ENCODE measurements at regions not wholly inside any gene's neighbourhood (a gene's known extent, or its start where the extent isn't known, plus 50 kb on each side); places are given as distances from the start of the nearest gene placed in this dataset.

DNA sequence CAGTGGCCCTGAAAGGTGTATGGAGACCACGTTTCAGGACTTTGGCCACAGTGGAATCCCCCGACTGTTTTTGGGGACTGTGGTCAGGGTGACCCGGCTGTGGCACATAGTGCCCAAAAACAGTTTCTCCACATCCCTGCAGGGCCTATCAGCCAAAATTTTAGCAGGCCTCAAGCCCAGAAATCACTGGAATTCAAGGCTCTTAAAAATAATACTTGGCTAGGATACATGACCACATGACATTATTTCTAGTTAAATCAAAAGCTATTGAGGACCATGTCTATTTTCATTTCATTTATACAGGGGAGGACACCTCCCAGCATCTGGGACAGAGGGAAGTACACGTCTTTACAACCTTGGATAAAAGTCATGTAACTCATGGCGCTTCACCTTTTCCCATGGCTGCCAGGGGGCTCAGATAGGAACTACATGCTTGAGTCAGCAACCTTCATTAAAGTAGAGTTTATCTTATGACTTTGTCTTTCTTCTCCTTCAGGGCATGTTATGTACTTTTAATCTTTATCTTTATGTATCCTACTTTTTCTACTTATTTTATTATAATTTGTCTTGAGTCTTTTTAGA, 70.8 kb upstream of the CD93 start:
- no peak for DNase-seq (ENCODE audit: low spot score)
- peak overlapping the region; percentile 45 for H3K27ac ChIP-seq (ENCODE audit: poor library complexity, severe bottlenecking)
- TF ChIP-seq, protein P1, sequence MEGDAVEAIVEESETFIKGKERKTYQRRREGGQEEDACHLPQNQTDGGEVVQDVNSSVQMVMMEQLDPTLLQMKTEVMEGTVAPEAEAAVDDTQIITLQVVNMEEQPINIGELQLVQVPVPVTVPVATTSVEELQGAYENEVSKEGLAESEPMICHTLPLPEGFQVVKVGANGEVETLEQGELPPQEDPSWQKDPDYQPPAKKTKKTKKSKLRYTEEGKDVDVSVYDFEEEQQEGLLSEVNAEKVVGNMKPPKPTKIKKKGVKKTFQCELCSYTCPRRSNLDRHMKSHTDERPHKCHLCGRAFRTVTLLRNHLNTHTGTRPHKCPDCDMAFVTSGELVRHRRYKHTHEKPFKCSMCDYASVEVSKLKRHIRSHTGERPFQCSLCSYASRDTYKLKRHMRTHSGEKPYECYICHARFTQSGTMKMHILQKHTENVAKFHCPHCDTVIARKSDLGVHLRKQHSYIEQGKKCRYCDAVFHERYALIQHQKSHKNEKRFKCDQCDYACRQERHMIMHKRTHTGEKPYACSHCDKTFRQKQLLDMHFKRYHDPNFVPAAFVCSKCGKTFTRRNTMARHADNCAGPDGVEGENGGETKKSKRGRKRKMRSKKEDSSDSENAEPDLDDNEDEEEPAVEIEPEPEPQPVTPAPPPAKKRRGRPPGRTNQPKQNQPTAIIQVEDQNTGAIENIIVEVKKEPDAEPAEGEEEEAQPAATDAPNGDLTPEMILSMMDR (IDR thresholded peaks at IDR 0.05; ENCODE audit: poor library complexity, severe bottlenecking): no peak
- no peaks in the 10 kb centered on the region for H3K27me3 ChIP-seq (ENCODE audit: insufficient read depth, poor library complexity, severe bottlenecking)
- no peak overlapping the region for H3K4me3 ChIP-seq (ENCODE audit: severe bottlenecking)
- H3K4me1 ChIP-seq (ENCODE audit: insufficient read depth, poor library complexity, severe bottlenecking): peaks cover 65% of the 10 kb centered on the region
- H3K36me3 ChIP-seq (ENCODE audit: low read depth): no peaks in the 10 kb centered on the region
- H3K9me3 ChIP-seq (ENCODE audit: severe bottlenecking): no peaks in the 10 kb centered on the region
- no peak for ATAC-seq (ENCODE audit: low read depth)

DNA sequence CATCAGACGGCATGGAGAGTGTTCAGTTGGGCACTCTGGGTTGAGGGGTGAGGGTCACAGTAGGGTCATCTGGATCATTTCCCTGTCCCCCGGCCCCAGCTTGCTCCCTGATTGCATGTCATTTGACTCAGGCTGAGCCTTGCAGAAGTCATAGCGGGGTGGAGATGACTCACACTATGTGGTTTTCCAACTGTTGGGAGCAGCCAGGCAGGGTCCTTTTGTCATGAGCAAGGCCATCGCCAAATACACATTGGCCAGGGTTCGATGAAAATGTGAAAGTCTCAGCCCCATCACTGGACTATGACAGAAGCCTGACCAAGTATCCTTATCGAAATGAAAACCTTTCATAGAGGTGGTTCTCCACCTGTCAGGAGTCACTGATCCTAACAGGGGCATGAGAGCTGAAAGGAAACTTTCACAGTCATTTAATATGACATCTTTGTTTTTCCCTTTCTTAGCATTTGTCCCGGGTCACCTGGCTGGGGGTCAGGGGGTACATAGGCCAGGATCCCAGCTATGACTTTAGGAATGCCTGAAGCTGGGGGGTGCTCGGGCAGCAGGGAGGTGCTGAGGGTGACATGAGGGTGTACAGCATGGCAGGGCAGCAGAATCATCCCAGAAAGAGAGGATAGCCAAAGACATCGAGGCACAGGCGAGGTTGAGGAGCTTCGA, 70.2 kb upstream of the CD93 start:
- DNase-seq (ENCODE audit: low spot score) (peak; percentile 75), ATAC-seq (ENCODE audit: low read depth) (peak; percentile 64)
- H3K27me3 ChIP-seq (ENCODE audit: insufficient read depth, poor library complexity, severe bottlenecking): no peaks in the 10 kb centered on the region
- no peaks in the 10 kb centered on the region for H3K36me3 ChIP-seq (ENCODE audit: low read depth)
- TF ChIP-seq, protein P1 (IDR thresholded peaks at IDR 0.05; ENCODE audit: poor library complexity, severe bottlenecking): no peak
- H3K4me1 ChIP-seq (ENCODE audit: insufficient read depth, poor library complexity, severe bottlenecking): peaks cover 59% of the 10 kb centered on the region
- H3K9me3 ChIP-seq (ENCODE audit: severe bottlenecking): no peaks in the 10 kb centered on the region
- H3K27ac ChIP-seq (ENCODE audit: poor library complexity, severe bottlenecking): peak overlapping the region; percentile 45
- no peak overlapping the region for H3K4me3 ChIP-seq (ENCODE audit: severe bottlenecking)

DNA sequence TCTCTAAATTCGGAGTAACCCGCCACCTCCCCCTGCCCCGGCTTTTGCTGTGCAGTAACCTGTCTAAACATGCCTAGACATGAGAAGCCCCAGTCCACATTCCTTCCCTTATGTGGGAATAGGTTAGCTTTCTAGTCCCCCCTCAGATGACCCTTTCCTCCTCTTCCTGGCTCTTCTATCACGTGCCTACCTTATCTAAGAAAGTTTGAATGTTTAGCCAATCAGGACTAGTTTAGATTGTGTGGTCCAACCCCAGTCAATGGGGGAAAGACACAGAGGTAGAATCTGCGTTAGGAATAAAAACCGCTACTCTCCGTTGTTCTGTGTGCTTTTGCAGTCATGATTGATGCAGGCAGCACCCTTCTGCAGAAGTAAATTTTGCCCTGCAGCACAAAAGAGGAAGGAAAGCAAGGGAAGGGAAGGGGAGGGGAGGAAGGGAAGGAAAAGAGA, 69.0 kb upstream of the CD93 start:
- TF ChIP-seq, protein P1 (IDR thresholded peaks at IDR 0.05; ENCODE audit: poor library complexity, severe bottlenecking): no peak
- DNase-seq (ENCODE audit: low spot score): peak; percentile 72
- H3K4me3 ChIP-seq (ENCODE audit: severe bottlenecking): no peak overlapping the region
- ATAC-seq (ENCODE audit: low read depth): peak; percentile 43; the same call in 2 of the 3 replicates
- no peaks in the 10 kb centered on the region for H3K9me3 ChIP-seq (ENCODE audit: severe bottlenecking)
- no peaks in the 10 kb centered on the region for H3K36me3 ChIP-seq (ENCODE audit: low read depth)
- H3K27me3 ChIP-seq (ENCODE audit: insufficient read depth, poor library complexity, severe bottlenecking): no peaks in the 10 kb centered on the region
- no peak overlapping the region for H3K27ac ChIP-seq (ENCODE audit: poor library complexity, severe bottlenecking)
- H3K4me1 ChIP-seq (ENCODE audit: insufficient read depth, poor library complexity, severe bottlenecking): peaks cover 51% of the 10 kb centered on the region

GRCh38 chr20:23153696-23154341, 67.7 kb upstream of the CD93 start:
- Histone ChIP-seq H3K27me3 (ENCODE audit: insufficient read depth, poor library complexity, severe bottlenecking) (no peaks in the 10 kb centered on the region), H3K27ac (ENCODE audit: poor library complexity, severe bottlenecking) (no peak overlapping the region), H3K36me3 (ENCODE audit: low read depth) (no peaks in the 10 kb centered on the region), H3K4me3 (ENCODE audit: severe bottlenecking) (no peak overlapping the region), H3K9me3 (ENCODE audit: severe bottlenecking) (no peaks in the 10 kb centered on the region), H3K4me1 (ENCODE audit: insufficient read depth, poor library complexity, severe bottlenecking) (peaks cover 51% of the 10 kb centered on the region)
- ATAC-seq (ENCODE audit: low read depth) (no peak), DNase-seq (ENCODE audit: low spot score) (no peak)
- TF ChIP-seq, protein P1 (IDR thresholded peaks at IDR 0.05; ENCODE audit: poor library complexity, severe bottlenecking): no peak

All from RWPE2 (cell line).